ENCODE measurements at regions not wholly inside any gene's neighbourhood (a gene's known extent, or its start where the extent isn't known, plus 50 kb on each side); places are given as distances from the start of the nearest gene placed in this dataset.

GRCh38 chr10:61343796-61344195 is 109.4 kb downstream of the TMEM26 start:
- no peak for TF ChIP-seq CTCF (IDR thresholded peaks at IDR 0.05; ENCODE audit: insufficient read depth, low read depth, low read length, missing control alignments)
- H3K4me3 ChIP-seq (ENCODE audit: low read depth, low read length) = no peak overlapping the region
- DNase-seq (ENCODE audit: low read depth) = no peak

GRCh38 chr10:61342858-61343572 is 110.2 kb downstream of the TMEM26 start:
- DNase-seq (ENCODE audit: low read depth) = no peak
- no peak for TF ChIP-seq CTCF (IDR thresholded peaks at IDR 0.05; ENCODE audit: insufficient read depth, low read depth, low read length, missing control alignments)
- H3K4me3 ChIP-seq (ENCODE audit: low read depth, low read length) = no peak overlapping the region

GRCh38 chr10:61341008-61341407 is 112.2 kb downstream of the TMEM26 start:
- H3K4me3 ChIP-seq (ENCODE audit: low read depth, low read length) = no peak overlapping the region
- no peak for DNase-seq (ENCODE audit: low read depth)
- no peak for TF ChIP-seq CTCF (IDR thresholded peaks at IDR 0.05; ENCODE audit: insufficient read depth, low read depth, low read length, missing control alignments)

GRCh38 chr10:61338146-61338545 is 115.0 kb downstream of the TMEM26 start:
- no peak overlapping the region for H3K4me3 ChIP-seq (ENCODE audit: low read depth, low read length)
- TF ChIP-seq CTCF (IDR thresholded peaks at IDR 0.05; ENCODE audit: insufficient read depth, low read depth, low read length, missing control alignments) = no peak

GRCh38 chr10:61337741-61338140 is 115.4 kb downstream of the TMEM26 start:
- no peak for TF ChIP-seq CTCF (IDR thresholded peaks at IDR 0.05; ENCODE audit: insufficient read depth, low read depth, low read length, missing control alignments)
- DNase-seq (ENCODE audit: low read depth) = no peak
- H3K4me3 ChIP-seq (ENCODE audit: low read depth, low read length) = no peak overlapping the region

More at GRCh38 chr10:61338146-61338545, 115.0 kb downstream of the TMEM26 start:
- DNase-seq (ENCODE audit: low read depth) = no peak

GRCh38 chr10:61336831-61337230 is 116.3 kb downstream of the TMEM26 start:
- no peak overlapping the region for H3K4me3 ChIP-seq (ENCODE audit: low read depth, low read length)
- no peak for TF ChIP-seq CTCF (IDR thresholded peaks at IDR 0.05; ENCODE audit: insufficient read depth, low read depth, low read length, missing control alignments)
- no peak for DNase-seq (ENCODE audit: low read depth)

GRCh38 chr10:61335359-61335758 is 117.8 kb downstream of the TMEM26 start:
- TF ChIP-seq CTCF (IDR thresholded peaks at IDR 0.05; ENCODE audit: insufficient read depth, low read depth, low read length, missing control alignments) = no peak
- DNase-seq (ENCODE audit: low read depth) = no peak
- no peak overlapping the region for H3K4me3 ChIP-seq (ENCODE audit: low read depth, low read length)

All from GM12865 (cell line).